DND-41 (cell line): ENCODE measurements at regions not wholly inside any gene's neighbourhood (a gene's known extent, or its start where the extent isn't known, plus 50 kb on each side); places are given as distances from the start of the nearest gene placed in this dataset.

ENCODE experiments used
- CTCF ChIP-seq: IDR thresholded peaks from 2 replicates; pipeline ENCODE4 v1.5.1; 2012; ENCODE audit warnings: borderline replicate concordance, low read length, moderate library complexity, mild to moderate bottlenecking; ENCODE audit not compliant: poor library complexity, severe bottlenecking; ENCODE audit errors: extremely low read depth
- EZH2 ChIP-seq: IDR thresholded peaks from 3 replicates; pipeline ENCODE4 v1.6.1; 2012; ENCODE audit warnings: borderline replicate concordance, low read depth, mild to moderate bottlenecking, moderate library complexity, low read length, inconsistent platforms; ENCODE audit not compliant: severe bottlenecking

DNA sequence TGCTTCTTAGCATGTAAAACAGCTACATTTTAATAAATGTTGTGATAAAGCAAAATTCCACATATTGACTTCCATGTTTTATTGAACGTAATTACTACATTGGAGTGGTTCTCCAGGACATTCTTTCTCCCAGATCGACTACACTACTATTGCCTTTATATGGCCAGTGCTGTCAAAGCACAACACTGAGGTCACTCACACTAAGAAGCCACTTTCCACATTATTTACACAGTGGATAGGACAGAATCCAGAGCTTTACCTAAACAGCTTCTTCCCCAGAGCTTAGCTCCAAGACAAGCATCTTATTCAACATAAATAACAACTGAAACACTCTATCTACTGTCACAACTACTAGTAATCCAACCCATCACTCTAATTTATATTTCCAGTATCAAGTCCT is 73.9 kb upstream of the WDR75 start:
- TF ChIP-seq CTCF (no peak), EZH2 (no peak)
